ENCODE measurements at regions not wholly inside any gene's neighbourhood (a gene's known extent, or its start where the extent isn't known, plus 50 kb on each side); places are given as distances from the start of the nearest gene placed in this dataset.

DNA sequence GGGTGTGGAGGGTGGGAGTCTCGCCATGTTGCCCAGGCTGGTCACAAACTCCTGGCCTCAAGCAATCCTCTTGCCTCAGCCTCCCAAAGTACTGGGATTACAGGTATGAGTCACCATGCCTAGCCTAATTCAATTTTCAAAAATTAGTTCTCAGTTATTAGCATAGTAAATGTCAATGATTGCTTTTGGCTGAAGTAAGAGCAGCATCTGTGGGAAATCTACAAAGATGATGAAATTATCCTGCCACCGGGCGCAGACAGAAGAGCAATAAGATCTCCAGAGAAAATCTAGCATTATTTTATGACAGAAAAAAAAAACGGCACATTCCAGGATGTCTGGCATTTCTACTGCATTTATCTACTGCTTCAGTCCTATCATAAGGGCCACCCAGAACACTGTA is 97.9 kb upstream of the DAAM1 start:
- Histone ChIP-seq H3K4me1 (no peaks in the 10 kb centered on the region), H3K9me3 (no peaks in the 10 kb centered on the region), H3K27me3 (no peaks in the 10 kb centered on the region), H3K36me3 (ENCODE audit: low read depth, missing control alignments) (no peaks in the 10 kb centered on the region), H3K27ac (no peak overlapping the region), H3K4me3 (no peak overlapping the region)
- DNase-seq = no peak
- intact Hi-C loops (cut with DNase I; ENCODE audit: low total_unique reads) = no loop called here
- TF ChIP-seq, protein P1, sequence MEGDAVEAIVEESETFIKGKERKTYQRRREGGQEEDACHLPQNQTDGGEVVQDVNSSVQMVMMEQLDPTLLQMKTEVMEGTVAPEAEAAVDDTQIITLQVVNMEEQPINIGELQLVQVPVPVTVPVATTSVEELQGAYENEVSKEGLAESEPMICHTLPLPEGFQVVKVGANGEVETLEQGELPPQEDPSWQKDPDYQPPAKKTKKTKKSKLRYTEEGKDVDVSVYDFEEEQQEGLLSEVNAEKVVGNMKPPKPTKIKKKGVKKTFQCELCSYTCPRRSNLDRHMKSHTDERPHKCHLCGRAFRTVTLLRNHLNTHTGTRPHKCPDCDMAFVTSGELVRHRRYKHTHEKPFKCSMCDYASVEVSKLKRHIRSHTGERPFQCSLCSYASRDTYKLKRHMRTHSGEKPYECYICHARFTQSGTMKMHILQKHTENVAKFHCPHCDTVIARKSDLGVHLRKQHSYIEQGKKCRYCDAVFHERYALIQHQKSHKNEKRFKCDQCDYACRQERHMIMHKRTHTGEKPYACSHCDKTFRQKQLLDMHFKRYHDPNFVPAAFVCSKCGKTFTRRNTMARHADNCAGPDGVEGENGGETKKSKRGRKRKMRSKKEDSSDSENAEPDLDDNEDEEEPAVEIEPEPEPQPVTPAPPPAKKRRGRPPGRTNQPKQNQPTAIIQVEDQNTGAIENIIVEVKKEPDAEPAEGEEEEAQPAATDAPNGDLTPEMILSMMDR (IDR thresholded peaks at IDR 0.05) = no peak
- no peak for TF ChIP-seq POLR2A (IDR thresholded peaks at IDR 0.05)
- WGBS, 2 donors = 84 to 86% methylated on average over 4 of the region's 4 CpGs

DNA sequence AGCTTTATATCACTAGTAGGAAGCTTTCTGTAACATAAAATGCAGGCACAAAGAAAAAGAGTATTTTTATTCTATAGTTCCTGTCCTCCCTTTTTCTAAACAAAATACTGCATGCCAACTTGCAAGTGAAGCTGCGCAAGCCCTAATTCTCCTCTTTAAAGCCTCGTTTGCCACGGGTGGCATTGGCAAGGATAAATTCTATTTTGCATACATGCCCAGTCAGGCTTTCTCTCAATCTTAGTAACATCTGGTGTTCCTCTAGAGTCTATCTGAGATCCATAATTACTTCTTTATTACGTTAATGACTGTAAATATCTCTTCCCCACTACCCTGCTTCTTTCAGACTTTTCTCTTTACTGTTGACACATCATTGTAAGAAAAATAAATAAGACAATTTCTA is 97.1 kb upstream of the DAAM1 start:
- H3K27ac ChIP-seq = no peak overlapping the region
- no peak for DNase-seq
- no peaks in the 10 kb centered on the region for H3K36me3 ChIP-seq (ENCODE audit: low read depth, missing control alignments)
- H3K4me1 ChIP-seq = no peaks in the 10 kb centered on the region
- 83 to 84% methylated on average over 4 of the region's 4 CpGs for WGBS, 2 donors
- no peak overlapping the region for H3K4me3 ChIP-seq
- intact Hi-C loops (cut with DNase I; ENCODE audit: low total_unique reads) = no loop called here
- H3K27me3 ChIP-seq = no peaks in the 10 kb centered on the region
- H3K9me3 ChIP-seq = no peaks in the 10 kb centered on the region
- TF ChIP-seq, protein P1 (IDR thresholded peaks at IDR 0.05) = no peak
- TF ChIP-seq POLR2A (IDR thresholded peaks at IDR 0.05) = no peak

DNA sequence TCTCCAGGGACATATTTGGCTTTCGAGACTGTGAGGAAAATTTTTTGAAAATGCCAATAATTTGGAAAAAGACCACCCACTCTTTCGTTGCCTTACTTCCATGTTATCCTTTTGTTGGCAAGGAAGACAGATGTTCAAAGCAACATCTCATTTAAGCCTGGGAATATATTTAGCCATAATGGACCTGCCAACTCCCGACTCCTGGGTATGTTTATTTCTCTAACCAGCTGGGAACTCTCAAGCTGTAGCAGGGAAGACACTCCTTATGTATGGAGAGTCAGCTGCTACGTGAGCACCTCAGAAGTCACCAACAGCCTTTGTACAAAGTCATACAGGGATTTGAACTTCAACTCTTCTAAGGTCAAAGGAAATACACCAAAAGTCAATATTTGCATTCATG is 96.5 kb upstream of the DAAM1 start:
- Histone ChIP-seq H3K4me1 (no peaks in the 10 kb centered on the region), H3K9me3 (no peaks in the 10 kb centered on the region), H3K36me3 (ENCODE audit: low read depth, missing control alignments) (no peaks in the 10 kb centered on the region), H3K4me3 (no peak overlapping the region), H3K27me3 (no peaks in the 10 kb centered on the region), H3K27ac (no peak overlapping the region)
- intact Hi-C loops (cut with DNase I; ENCODE audit: low total_unique reads) = no loop called here
- 64 to 76% methylated on average over 4 of the region's 4 CpGs for WGBS, 2 donors
- TF ChIP-seq, protein P1 (IDR thresholded peaks at IDR 0.05) = no peak
- no peak for TF ChIP-seq POLR2A (IDR thresholded peaks at IDR 0.05)
- no peak for DNase-seq

DNA sequence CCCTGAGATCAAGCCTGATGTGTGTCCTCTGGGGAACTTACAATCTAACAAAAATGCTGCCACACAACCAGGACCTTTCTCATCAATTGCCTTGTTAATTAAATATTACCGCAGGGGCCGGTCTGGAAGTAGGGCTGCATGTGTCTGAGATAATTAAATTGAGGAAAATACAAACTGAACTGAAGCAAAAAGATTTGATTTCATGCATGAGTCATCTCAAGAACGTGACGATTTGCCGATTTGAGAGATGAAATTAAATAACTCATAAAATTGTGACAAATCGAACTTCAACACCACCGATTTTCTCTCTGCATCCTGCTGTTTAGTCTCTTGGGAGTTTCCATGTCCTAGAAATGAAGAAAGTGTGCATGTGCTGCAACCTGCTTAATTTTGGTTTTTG is 94.6 kb upstream of the DAAM1 start:
- 82 to 83% methylated on average over 7 of the region's 7 CpGs for WGBS, 2 donors
- no peak for TF ChIP-seq POLR2A (IDR thresholded peaks at IDR 0.05)
- TF ChIP-seq, protein P1 (IDR thresholded peaks at IDR 0.05) = no peak
- Histone ChIP-seq H3K9me3 (no peaks in the 10 kb centered on the region), H3K36me3 (ENCODE audit: low read depth, missing control alignments) (no peaks in the 10 kb centered on the region), H3K4me3 (no peak overlapping the region), H3K27ac (no peak overlapping the region), H3K27me3 (no peaks in the 10 kb centered on the region), H3K4me1 (no peaks in the 10 kb centered on the region)
- DNase-seq = no peak
- intact Hi-C loops (cut with DNase I; ENCODE audit: low total_unique reads) = no loop called here

DNA sequence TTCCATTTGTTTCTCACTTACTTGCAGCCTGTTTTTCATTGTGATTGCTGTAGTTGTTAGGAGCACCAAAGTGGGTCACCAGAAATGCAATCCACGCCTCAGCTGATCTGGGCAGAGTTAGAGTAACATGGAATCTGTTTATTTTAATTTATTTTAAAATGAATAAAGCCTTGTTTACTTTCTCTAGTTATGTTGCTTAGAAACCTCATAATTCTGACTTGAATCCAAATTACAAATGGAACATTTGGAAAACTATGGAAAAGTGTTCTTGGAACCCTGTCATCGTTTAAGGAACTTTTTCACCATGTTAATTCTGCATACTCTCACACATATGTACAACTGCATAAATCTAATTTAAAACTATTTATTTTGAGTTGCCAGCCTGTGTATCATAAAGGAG is 92.2 kb upstream of the DAAM1 start:
- no peaks in the 10 kb centered on the region for H3K27me3 ChIP-seq
- no peak overlapping the region for H3K4me3 ChIP-seq
- H3K4me1 ChIP-seq = no peaks in the 10 kb centered on the region
- H3K27ac ChIP-seq = no peak overlapping the region
- no peaks in the 10 kb centered on the region for H3K9me3 ChIP-seq
- intact Hi-C loops (cut with DNase I; ENCODE audit: low total_unique reads) = no loop called here
- TF ChIP-seq POLR2A (IDR thresholded peaks at IDR 0.05) = no peak
- TF ChIP-seq, protein P1 (IDR thresholded peaks at IDR 0.05) = no peak
- WGBS, 2 donors = 27 to 29% methylated on average over 2 of the region's 2 CpGs
- H3K36me3 ChIP-seq (ENCODE audit: low read depth, missing control alignments) = no peaks in the 10 kb centered on the region
- no peak for DNase-seq
